Adrenal gland (tissue), 5 donors: ENCODE measurements at regions not wholly inside any gene's neighbourhood (a gene's known extent, or its start where the extent isn't known, plus 50 kb on each side); places are given as distances from the start of the nearest gene placed in this dataset.

Source experiments
- CTCF ChIP-seq, 6 experiments: fragments of 450-650 bp in 4 of 6; fragments of 200-600 bp in 2 of 6; sonication (generic) in 1 of 6; IDR thresholded peaks; 1 replicate in 5 of 6; 2 replicates in 1 of 6; pipeline versions ENCODE4 v1.5.1 to v1.8.0; 2016 to 2021; ENCODE audit warnings: antibody characterized with exemption in 6 of 6, mild to moderate bottlenecking in 2 of 6, moderate library complexity in 1 of 6
- POLR2A ChIP-seq, 2 donors: fragments of 450-650 bp; IDR thresholded peaks; one replicate each; pipeline ENCODE4 v1.6.1; 2017; ENCODE audit warnings: antibody characterized with exemption in 2 of 2, mild to moderate bottlenecking in 2 of 2, moderate library complexity in 1 of 2
- donor health status: DM: no; HTN: no; CAD: no.

- no peak for TF ChIP-seq CTCF (IDR thresholded peaks at IDR 0.05)
- no peak for TF ChIP-seq POLR2A (IDR thresholded peaks at IDR 0.05)
These were observed 299.7 kb upstream of the PRMT6 start for GRCh38 chr1:106756752-106757151.
